ENCODE measurements at regions not wholly inside any gene's neighbourhood (a gene's known extent, or its start where the extent isn't known, plus 50 kb on each side); places are given as distances from the start of the nearest gene placed in this dataset.
A peak's percentile ranks its signal among the peaks of the same experiment; 100 is the strongest.

DNA sequence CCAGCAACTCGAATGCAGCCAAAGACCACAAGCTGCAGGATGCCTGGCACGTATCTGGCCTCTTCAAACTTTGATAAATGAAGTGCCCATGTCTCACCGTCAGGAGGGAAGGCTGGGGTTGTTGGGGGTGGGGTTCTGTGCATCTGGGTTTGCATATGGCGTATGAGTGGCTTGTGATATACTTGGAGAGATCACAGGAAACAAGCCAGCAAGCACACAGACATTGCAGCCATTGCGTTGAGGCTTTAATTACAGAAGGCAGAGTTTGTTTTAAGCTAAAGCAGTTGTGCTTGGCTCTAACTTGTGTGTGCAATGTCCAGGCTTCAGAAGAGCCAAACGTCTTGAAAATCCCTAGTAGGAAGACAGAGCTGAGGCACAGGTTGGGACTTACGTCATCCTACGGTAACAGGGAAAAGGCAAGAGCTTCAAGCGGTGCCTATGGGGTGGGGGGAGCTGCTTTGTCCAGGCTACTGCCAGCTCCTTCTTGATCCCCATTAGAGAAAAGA lies 109.2 kb downstream of the ASB7 start:
- Histone ChIP-seq H3K4me1 (peaks cover 0 to 45% (median 34%) of the 10 kb centered on the region in 4 donors), H3K27ac (peak overlapping the region; percentile 39 to 82 (median 62)), H3K27me3 (no peaks in the 10 kb centered on the region), H3K9me3 (no peaks in the 10 kb centered on the region), H3K4me3 (no peak overlapping the region), H3K36me3 (no peaks in the 10 kb centered on the region)
- peak; percentile 72 for DNase-seq
- WGBS, 2 donors = 64 to 65% methylated on average over 9 of the region's 9 CpGs
- intact Hi-C loops (cut with DNase I) = no loop called here
- TF ChIP-seq POLR2AphosphoS5 (IDR thresholded peaks at IDR 0.05) (peak in 3 of 4 donors; percentile 23 to 71 (median 36)), POLR2A (IDR thresholded peaks at IDR 0.05) (no peak), EP300 (IDR thresholded peaks at IDR 0.05) (peak in 1 of 4 donors; percentile 41)
- TF ChIP-seq, protein P1, sequence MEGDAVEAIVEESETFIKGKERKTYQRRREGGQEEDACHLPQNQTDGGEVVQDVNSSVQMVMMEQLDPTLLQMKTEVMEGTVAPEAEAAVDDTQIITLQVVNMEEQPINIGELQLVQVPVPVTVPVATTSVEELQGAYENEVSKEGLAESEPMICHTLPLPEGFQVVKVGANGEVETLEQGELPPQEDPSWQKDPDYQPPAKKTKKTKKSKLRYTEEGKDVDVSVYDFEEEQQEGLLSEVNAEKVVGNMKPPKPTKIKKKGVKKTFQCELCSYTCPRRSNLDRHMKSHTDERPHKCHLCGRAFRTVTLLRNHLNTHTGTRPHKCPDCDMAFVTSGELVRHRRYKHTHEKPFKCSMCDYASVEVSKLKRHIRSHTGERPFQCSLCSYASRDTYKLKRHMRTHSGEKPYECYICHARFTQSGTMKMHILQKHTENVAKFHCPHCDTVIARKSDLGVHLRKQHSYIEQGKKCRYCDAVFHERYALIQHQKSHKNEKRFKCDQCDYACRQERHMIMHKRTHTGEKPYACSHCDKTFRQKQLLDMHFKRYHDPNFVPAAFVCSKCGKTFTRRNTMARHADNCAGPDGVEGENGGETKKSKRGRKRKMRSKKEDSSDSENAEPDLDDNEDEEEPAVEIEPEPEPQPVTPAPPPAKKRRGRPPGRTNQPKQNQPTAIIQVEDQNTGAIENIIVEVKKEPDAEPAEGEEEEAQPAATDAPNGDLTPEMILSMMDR (IDR thresholded peaks at IDR 0.05) = no peak

DNA sequence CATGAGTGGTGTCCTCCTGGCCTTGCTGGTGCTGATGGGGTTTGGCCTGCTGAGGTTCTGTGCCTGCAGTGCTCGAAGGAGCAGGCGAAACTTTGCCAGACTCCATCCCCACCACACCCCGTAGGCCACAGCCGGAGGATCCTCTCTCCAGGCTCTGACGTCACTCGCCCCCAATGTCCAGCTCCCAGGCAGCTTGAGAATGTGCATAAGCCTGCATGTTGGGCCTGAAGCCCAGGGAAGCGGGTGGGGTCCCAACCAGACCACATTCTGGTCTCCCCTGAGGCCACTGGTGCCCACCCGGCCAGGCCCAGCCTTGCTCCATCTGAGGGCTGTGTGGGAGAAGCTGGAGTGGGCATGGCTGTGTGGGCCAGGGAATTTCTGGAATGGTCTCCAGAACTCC lies 109.8 kb downstream of the ASB7 start:
- H3K4me3 ChIP-seq = no peak overlapping the region
- TF ChIP-seq POLR2A (IDR thresholded peaks at IDR 0.05) (no peak), POLR2AphosphoS5 (IDR thresholded peaks at IDR 0.05) (peak in 1 of 4 donors; percentile 10)
- H3K4me1 ChIP-seq = peaks cover 0 to 39% (median 34%) of the 10 kb centered on the region in 4 donors
- WGBS, 2 donors = 73 to 77% methylated on average over 8 of the region's 8 CpGs
- no peaks in the 10 kb centered on the region for H3K36me3 ChIP-seq
- no peaks in the 10 kb centered on the region for H3K27me3 ChIP-seq
- no peaks in the 10 kb centered on the region for H3K9me3 ChIP-seq
- DNase-seq = peak; percentile 86
- H3K27ac ChIP-seq = peak overlapping the region; percentile 39 to 82 (median 62)
- intact Hi-C loops (cut with DNase I) = no loop called here

DNA sequence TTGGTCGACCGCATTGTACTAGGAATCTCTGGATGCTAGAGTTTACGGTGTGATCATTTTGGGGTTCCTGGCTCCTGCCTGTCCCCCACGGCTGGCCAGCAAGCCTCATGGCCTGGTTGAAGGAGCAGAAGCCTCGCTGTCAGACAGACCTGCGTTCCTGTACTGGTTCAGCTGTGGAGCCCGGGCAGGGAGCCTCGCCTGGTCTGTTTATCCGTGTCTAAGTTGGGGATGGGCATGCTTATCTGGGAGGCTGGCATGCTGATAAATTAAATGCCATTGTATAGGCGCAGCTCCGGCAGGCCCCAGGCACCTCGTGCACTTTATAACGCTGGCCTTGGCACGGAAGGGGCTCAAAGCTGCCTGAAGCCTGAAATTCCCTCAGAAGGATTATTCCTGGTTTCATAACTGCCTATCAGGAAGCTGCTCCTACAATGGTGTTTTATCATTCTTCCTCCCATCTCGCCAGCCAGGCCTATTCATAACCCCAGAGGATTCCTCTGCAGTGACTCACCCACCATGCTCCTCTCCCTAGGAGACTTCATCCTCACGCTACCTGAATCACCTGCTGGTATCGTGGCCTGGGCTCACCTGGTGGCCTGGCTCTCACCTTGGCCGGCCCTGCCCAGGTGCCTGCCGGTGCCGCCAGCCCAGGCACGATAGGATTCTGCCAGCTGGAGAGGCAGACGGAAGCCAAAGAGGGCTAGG lies 110.9 kb downstream of the ASB7 start:
- Histone ChIP-seq H3K27ac (peak overlapping the region; percentile 20 to 82 (median 62)), H3K9me3 (no peaks in the 10 kb centered on the region), H3K27me3 (no peaks in the 10 kb centered on the region), H3K4me1 (peaks cover 0 to 38% (median 34%) of the 10 kb centered on the region in 4 donors), H3K4me3 (no peak overlapping the region), H3K36me3 (no peaks in the 10 kb centered on the region)
- intact Hi-C loops (cut with DNase I) = no loop called here
- peak; percentile 68 for DNase-seq
- peak in 1 of 4 donors; percentile 42 for TF ChIP-seq POLR2AphosphoS5 (IDR thresholded peaks at IDR 0.05)
- TF ChIP-seq POLR2A (IDR thresholded peaks at IDR 0.05) = no peak
- no peak for TF ChIP-seq EP300 (IDR thresholded peaks at IDR 0.05)
- WGBS, 2 donors = 71 to 82% methylated on average over 22 of the region's 22 CpGs

DNA sequence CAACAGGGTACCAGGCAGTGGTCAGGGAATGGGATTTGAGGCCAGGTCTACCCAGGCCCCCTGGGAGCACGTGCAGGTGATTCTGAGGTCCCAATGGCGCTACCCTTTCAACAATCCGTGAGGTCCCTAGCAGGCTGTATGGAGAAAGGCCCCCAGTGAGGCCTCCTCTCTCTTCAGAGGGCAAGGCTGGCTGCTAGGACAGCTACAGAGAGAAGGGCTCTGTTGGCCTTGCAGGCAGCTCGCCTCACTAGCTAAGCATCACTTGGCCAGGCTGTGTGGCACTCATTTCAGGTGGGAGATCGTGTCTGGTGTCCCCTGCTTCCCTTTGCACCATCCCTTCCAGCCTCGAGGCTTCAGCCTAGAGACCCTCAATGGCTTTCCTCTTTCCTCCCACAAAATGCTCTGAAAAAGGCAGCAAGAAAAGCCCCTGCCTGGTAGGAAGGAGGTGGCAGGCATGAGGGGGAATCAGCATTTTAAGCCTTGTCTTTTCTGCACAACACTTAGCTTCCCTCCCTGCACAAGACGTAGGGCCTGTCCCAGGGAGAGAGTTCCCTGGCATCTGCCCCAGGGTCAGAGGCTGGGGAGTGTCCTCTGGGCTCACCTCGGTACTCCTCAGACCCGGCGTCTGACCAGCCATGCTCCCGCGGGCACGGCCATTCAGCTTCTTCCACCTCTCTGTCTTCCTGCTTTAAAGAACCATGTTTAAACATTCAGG lies 111.8 kb downstream of the ASB7 start:
- peak overlapping the region in 2 of 4 donors; percentile 78 to 82 for H3K27ac ChIP-seq
- peaks cover 0 to 38% (median 34%) of the 10 kb centered on the region in 4 donors for H3K4me1 ChIP-seq
- WGBS, 2 donors = 70 to 83% methylated on average over 13 of the region's 13 CpGs
- intact Hi-C loops (cut with DNase I) = no loop called here
- no peak for TF ChIP-seq EP300 (IDR thresholded peaks at IDR 0.05)
- no peak for TF ChIP-seq POLR2AphosphoS5 (IDR thresholded peaks at IDR 0.05)
- TF ChIP-seq, protein P1 (IDR thresholded peaks at IDR 0.05) = no peak
- TF ChIP-seq POLR2A (IDR thresholded peaks at IDR 0.05) = no peak
- H3K9me3 ChIP-seq = no peaks in the 10 kb centered on the region
- H3K27me3 ChIP-seq = no peaks in the 10 kb centered on the region
- H3K36me3 ChIP-seq = no peaks in the 10 kb centered on the region
- H3K4me3 ChIP-seq = no peak overlapping the region
- peak; percentile 49 for DNase-seq

DNA sequence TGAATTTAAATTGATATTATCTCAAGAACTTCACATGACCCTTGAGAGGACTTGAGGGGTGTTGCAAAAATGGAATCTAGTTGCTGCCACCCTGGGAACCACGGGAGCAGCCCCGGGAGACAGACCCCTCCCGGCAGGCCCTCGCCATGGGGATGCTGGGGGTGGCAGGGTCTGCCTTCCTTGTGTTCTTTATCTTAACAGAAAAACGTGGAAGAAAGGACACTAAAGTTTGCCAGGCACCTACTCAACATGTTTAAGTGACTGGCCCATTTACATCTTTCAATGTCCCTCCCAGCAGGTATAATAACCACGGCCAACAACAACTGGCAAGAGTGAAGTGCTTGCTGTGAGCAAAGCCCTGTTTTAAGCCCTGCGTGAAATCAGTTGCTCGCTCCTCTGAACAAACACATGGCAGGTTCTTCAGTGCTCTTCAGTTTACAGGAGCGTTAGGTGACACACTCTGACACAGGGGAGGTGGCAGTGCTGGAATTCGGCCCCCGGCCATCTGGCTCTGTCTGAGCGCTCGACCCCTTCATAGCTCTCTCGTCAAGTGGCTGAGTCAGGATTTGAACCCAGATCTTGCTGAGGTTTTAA lies 112.5 kb downstream of the ASB7 start:
- Histone ChIP-seq H3K4me1 (peaks cover 0 to 38% (median 34%) of the 10 kb centered on the region in 4 donors), H3K27ac (peak overlapping the region in 1 of 4 donors; percentile 78), H3K36me3 (no peaks in the 10 kb centered on the region), H3K9me3 (no peaks in the 10 kb centered on the region), H3K4me3 (no peak overlapping the region), H3K27me3 (no peaks in the 10 kb centered on the region)
- 72 to 83% methylated on average over 14 of the region's 14 CpGs for WGBS, 2 donors
- intact Hi-C loops (cut with DNase I) = no loop called here
- no peak for TF ChIP-seq EP300 (IDR thresholded peaks at IDR 0.05)
- TF ChIP-seq POLR2A (IDR thresholded peaks at IDR 0.05) = no peak
- TF ChIP-seq, protein P1 (IDR thresholded peaks at IDR 0.05) = no peak
- no peak for TF ChIP-seq POLR2AphosphoS5 (IDR thresholded peaks at IDR 0.05)
- DNase-seq = no peak

Data from sigmoid colon (tissue), 6 donors.